Liver (tissue), 3 donors: ENCODE measurements at regions not wholly inside any gene's neighbourhood (a gene's known extent, or its start where the extent isn't known, plus 50 kb on each side); places are given as distances from the start of the nearest gene placed in this dataset.

Experiments
- ATF3 ChIP-seq: IDR thresholded peaks from 2 replicates; pipeline ENCODE4 v1.6.1; 2016; ENCODE audit warnings: antibody characterized with exemption
- CTCF ChIP-seq: fragments of 150-350 bp; IDR thresholded peaks from 2 replicates; pipeline ENCODE4 v1.5.1; 2017; ENCODE audit warnings: improper control_type of control experiment, low read depth, low read length; ENCODE audit not compliant: missing input control
- FOXA1 ChIP-seq: IDR thresholded peaks from 2 replicates; pipeline ENCODE4 v1.6.1; 2016; ENCODE audit warnings: antibody characterized with exemption
- GABPA ChIP-seq, 2 donors: IDR thresholded peaks in 1 of 2; conservative IDR thresholded peaks in 1 of 2; 2 replicates each; pipeline ENCODE4 v1.6.1; 2016; ENCODE audit warnings: antibody characterized with exemption in 2 of 2, mild to moderate bottlenecking in 1 of 2, moderate library complexity in 1 of 2
- HNF4A ChIP-seq, 2 donors: conservative IDR thresholded peaks; 2 replicates each; pipeline ENCODE4 v1.6.1; 2016; ENCODE audit warnings: antibody characterized with exemption in 2 of 2, mild to moderate bottlenecking in 2 of 2
- HNF4G ChIP-seq: IDR thresholded peaks from 2 replicates; pipeline ENCODE4 v1.6.1; 2016; ENCODE audit warnings: antibody characterized with exemption
- JUND ChIP-seq, 2 donors: IDR thresholded peaks; 2 replicates each; pipeline ENCODE4 v1.6.1; 2016; ENCODE audit warnings: antibody characterized with exemption in 2 of 2
- MAX ChIP-seq: IDR thresholded peaks from 2 replicates; pipeline ENCODE4 v1.6.1; 2016; ENCODE audit warnings: antibody characterized with exemption
- NR2F2 ChIP-seq: IDR thresholded peaks from 2 replicates; pipeline ENCODE4 v1.6.1; 2016; ENCODE audit warnings: antibody characterized with exemption
- RAD21 ChIP-seq, 2 donors: IDR thresholded peaks; 2 replicates each; pipeline ENCODE4 v1.6.1; 2016; ENCODE audit warnings: antibody characterized with exemption in 2 of 2, mild to moderate bottlenecking in 2 of 2
- REST ChIP-seq: IDR thresholded peaks from 2 replicates; pipeline ENCODE4 v1.6.1; 2016; ENCODE audit warnings: antibody characterized with exemption, mild to moderate bottlenecking
- RXRA ChIP-seq, 2 donors: IDR thresholded peaks; 2 replicates each; pipeline ENCODE4 v1.6.1; 2017 to 2018; ENCODE audit warnings: antibody characterized with exemption in 2 of 2, mild to moderate bottlenecking in 1 of 2
- SP1 ChIP-seq: IDR thresholded peaks from 2 replicates; pipeline ENCODE4 v1.6.1; 2018; ENCODE audit warnings: antibody characterized with exemption, mild to moderate bottlenecking
- TAF1 ChIP-seq: conservative IDR thresholded peaks from 2 replicates; pipeline ENCODE4 v1.6.1; 2016; ENCODE audit warnings: antibody characterized with exemption, mild to moderate bottlenecking
- donor health status: healthy.
- donor health status: healthy.

GRCh38 chr13:22561581-22561980, 619.2 kb upstream of the SGCG start:
- TF ChIP-seq REST (no peak), JUND (IDR thresholded peaks at IDR 0.05) (no peak), TAF1 (no peak), CTCF (no peak), FOXA1 (no peak), RAD21 (IDR thresholded peaks at IDR 0.05) (no peak), ATF3 (no peak), MAX (no peak), HNF4G (no peak), NR2F2 (no peak), GABPA (IDR thresholded peaks at IDR 0.05 in 1 of 2, conservative IDR thresholded peaks at IDR 0.05 in 1 of 2) (no peak), SP1 (no peak), HNF4A (conservative IDR thresholded peaks at IDR 0.05) (no peak), RXRA (IDR thresholded peaks at IDR 0.05) (no peak)
